ENCODE measurements at regions not wholly inside any gene's neighbourhood (a gene's known extent, or its start where the extent isn't known, plus 50 kb on each side); places are given as distances from the start of the nearest gene placed in this dataset.
A peak's percentile ranks its signal among the peaks of the same experiment; 100 is the strongest.
"Not testable (repeated sequence)": the region's sequence is repeated elsewhere in the genome, so short reads cannot be mapped to it uniquely, and the experiment has no call there.

DNA sequence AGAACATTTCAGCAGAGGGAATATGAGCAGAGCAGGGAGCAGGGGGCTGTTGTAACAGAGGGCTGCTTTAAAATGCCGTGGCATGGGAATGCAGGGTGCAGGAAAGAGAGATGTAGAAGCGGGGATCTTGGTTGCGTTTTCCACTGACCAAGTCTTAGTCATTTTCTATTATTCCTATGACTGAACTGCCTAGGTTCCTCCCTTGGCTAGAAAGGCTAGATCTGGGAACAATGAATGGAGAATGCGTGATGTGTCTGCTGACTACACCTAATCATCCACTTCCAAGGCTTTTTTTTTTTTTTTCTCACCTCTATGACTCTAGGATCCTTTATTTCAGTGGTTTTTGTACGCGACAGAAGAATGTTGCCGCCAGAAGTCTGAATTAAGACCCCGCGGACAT lies 607.4 kb upstream of the TBL1XR1 start:
- no peak for DNase-seq

GRCh38 chr3:177807150-177807875 lies 610.0 kb upstream of the TBL1XR1 start:
- DNase-seq, result no peak

GRCh38 chr3:177808928-177809478 lies 611.7 kb upstream of the TBL1XR1 start:
- not testable (repeated sequence) for DNase-seq

DNA sequence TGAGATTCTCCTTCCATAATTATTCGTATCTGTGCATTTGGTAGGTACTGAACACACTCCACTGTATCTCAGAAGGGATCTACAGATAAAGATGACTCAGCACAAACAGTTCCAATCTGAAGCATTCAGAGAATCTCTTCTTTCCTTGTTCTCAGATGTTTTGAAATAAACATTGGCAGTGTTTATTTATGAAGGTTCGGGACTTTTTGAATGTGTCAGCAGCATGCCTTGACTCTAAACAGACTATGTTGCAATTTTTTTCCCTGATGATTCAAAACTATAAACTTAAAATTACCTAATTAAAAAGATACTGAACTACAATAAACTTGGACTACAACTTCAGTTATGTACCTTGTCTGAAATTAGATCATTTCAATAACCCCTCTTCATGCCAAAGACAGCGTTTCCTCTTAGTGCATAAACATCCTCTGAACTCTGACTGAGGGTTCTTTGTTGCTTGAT lies 612.9 kb upstream of the TBL1XR1 start:
- DNase-seq, result no peak

- no peak for DNase-seq
These were observed 613.8 kb upstream of the TBL1XR1 start for GRCh38 chr3:177811112-177811511.

DNA sequence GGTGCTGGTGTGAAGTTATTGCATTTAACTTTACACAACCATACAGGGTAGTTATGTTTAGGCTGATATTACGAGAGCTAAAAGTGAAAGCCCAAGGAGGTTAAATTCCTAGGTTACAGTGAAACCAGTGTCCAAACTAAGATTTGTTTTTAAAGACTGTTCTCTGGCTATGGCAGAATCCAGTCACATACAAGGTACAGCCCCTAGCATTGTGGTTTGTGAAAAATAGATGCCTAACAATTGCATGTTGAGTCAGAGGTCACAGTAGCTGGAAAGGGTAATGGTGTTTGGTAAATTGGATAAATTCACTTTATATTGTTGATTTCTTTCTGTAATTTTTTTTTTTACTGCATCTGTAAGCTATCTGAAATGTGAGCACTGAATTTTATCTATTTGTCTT lies 614.6 kb upstream of the TBL1XR1 start:
- no peak for DNase-seq

DNA sequence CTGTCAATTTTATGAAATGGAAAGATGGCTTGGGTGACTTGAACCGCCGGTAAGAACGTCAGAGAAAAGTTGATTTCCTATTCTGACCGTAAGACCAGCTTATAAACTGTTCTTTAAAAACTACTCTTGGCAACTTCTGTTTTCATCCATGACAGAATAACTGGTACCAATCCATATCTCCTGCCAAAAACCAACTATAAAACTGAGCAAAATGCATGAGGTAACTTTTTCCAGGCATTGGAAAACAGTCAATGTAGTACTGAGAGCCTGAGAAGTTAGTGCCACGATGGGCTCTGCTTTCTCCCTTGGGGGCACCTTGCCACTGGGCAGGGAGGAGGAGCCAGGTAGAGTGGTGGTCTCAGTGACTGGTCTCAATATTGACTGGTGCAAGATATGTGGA lies 615.2 kb upstream of the TBL1XR1 start:
- no peak for DNase-seq

GRCh38 chr3:177813322-177813721 lies 616.0 kb upstream of the TBL1XR1 start:
- DNase-seq, result no peak

- DNase-seq, result no peak
These were observed 619.5 kb upstream of the TBL1XR1 start for GRCh38 chr3:177816667-177817208.

DNA sequence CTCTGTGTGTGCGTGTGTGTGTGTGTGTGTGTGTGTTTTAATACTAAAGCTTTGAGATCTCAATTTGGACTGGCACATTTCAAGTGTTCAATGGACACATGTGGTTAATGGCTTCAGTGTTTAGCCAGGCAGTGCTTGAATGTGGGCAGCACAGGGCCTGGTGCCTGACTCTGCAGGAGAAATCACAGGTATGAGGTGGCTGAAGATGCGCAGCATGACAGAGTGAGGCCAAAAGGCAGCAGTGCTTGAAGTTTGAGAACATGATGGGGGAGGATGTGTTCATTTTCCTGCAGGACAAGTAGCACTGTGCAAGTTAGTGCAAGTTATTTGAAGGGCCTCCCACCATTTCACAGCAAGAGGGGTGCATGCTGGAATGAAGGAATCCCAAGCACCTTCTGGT lies 620.5 kb upstream of the TBL1XR1 start:
- no peak for DNase-seq

DNA sequence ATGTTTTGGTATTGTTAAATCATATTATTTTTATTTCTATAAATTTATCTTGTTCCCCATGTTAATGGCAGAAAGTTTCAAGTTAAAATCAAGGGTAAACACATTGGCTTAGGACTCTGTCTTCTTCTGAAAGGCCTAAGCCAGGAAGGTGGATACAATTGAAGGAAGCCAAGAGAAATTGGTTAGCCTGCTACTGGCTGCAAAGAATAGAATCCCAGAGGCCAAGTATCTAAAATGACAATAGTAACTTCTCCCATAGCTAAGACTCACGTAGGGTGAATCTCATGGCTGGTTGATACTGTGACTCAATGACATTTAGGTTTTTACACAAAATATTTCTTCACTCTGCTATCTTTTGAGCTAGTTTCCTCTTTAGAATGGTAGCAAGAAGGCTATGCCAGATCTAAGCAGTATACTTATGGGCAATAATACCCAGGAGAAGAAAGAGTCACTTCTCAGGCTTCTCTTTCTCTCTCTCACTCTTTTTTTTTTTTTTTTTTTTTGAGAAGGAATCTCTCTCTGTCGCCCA lies 621.5 kb upstream of the TBL1XR1 start:
- DNase-seq, result no peak

GRCh38 chr3:177820683-177821316 lies 623.5 kb upstream of the TBL1XR1 start:
- DNase-seq, result peak; percentile 17

GRCh38 chr3:177822681-177823096 lies 625.4 kb upstream of the TBL1XR1 start:
- no peak for DNase-seq

DNA sequence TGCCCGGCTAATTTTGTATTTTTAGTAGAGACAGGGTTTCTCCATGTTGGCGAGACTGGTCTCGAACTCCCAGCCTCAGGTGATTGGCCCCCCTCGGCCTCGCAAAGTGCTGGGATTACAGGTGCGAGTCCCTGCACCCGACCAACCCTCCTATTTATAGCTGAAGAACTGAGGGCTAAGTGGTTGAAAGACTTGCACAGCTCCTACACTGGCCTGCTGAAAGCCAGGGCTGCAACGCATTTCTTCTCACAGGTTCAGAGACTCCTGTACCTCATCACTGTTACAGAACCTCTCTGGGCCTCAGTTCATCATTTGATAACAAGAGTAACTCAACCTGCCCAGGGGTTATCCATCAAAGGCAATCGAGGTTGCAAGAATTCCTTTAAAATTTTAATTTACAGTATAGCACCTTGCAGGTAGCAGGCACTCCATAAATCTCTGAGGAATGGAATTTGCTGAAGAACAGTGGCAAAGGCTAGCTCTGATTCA lies 626.5 kb upstream of the TBL1XR1 start:
- no peak for DNase-seq

DNA sequence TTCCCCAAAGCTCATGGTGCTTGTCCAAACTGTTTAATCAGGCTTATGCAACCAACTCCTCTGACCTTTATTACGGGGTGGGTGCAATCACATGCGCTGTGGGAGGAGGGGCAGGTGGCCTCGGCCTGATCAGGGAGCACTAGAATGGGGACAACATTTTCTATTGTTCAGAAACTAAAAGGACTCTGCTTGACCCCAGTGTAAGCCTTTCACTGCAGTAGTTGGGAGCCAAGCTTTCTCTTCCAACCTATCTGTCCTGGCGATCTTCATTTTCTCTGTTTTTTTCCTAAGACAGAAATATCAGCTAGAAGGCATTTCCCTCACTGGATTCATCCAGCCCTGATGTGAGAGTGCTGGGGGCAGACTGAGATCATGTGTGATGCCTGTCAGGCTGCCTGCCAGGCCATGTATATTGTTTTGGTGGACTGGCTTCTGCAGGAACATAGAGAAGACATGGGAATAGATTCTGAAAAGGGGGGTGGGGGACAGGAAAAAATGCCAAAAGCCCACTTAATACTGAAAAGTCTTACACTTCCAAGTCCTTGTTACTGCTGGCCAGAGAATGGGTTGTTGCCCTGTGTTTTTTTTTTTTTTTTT lies 627.0 kb upstream of the TBL1XR1 start:
- DNase-seq, result peak; percentile 69

DNA sequence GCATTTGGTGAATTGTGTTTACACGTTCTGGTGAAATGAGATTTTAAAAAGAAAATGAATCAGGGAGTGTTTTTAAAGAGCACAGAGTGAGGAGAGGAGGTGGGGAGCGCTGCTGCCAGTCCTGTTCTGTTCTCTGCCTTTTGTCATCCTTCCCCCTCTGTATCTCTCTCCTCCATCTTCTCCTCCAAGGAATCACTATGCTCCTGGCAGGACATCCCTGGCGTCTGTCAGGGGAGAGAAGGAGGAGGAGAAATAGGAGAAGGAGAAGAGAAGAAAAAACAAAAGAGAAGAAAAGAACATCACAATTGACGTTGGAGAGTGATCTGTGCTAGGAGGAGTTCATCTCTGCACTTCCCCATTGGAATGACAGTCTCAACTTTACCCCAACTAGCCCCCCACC lies 627.6 kb upstream of the TBL1XR1 start:
- DNase-seq, result no peak

DNA sequence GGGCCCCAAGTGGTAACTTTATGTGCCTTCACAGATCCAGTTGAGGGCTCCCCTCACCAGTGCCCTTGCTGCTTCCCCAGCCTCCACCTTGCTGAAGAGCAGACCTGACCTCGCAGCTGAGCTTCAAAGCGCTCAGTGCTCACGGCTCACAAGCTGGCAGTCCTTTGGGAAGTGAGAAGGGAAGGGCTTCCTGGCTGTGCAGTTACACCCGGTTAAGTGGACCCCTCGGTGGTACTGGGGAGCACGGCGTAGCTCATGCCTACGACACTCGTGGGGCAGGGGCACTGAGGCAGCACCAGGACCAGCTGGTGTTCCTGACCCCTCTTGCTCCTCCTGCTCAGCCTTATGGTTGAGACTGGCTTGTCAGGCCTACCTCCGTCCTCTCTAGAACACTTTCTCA lies 629.0 kb upstream of the TBL1XR1 start:
- no peak for DNase-seq

- no peak for DNase-seq
These were observed 630.4 kb upstream of the TBL1XR1 start for GRCh38 chr3:177827511-177828207.

GRCh38 chr3:177828208-177828565 lies 630.9 kb upstream of the TBL1XR1 start:
- no peak for DNase-seq

DNA sequence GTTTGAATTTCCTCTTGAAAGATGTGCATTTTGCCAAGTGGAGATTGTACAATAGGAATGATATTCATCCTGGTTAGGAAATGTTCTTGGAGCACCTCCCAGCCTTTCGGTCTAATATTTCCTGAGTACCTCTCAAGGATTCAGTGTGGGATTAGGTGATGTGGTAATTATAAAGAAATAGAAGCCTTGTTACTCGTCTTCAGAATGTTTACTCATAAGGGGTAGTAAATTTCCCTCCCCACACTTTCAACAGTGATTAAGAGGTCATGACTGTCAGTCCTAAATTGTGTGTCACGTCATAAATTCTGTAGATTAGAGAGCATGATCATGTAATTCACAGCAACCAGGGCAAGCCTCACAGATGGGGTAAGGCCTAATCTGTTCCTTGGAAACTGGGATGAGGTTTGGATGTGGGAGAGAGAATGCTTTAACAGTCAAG lies 633.1 kb upstream of the TBL1XR1 start:
- DNase-seq, result no peak

- DNase-seq, result no peak
These were observed 634.1 kb upstream of the TBL1XR1 start for GRCh38 chr3:177831361-177831760.

DNA sequence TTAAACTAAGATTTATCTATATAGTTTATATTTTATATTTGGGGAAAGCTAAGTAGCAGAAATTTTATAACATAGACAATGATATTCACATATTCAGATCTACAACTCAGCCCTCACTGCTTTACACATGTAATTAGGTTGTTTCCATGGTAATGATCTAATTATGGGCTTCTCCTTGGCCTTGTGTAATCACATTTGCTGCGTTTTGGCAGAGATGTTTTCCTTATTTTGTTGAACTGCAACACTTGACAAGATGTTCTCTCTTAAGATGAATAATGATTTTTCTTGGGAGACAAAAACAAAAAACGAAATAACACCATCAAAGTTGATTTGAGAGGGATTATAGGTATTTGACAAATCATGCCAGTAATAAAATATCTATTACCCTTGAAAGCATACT lies 635.6 kb upstream of the TBL1XR1 start:
- DNase-seq, result no peak

DNA sequence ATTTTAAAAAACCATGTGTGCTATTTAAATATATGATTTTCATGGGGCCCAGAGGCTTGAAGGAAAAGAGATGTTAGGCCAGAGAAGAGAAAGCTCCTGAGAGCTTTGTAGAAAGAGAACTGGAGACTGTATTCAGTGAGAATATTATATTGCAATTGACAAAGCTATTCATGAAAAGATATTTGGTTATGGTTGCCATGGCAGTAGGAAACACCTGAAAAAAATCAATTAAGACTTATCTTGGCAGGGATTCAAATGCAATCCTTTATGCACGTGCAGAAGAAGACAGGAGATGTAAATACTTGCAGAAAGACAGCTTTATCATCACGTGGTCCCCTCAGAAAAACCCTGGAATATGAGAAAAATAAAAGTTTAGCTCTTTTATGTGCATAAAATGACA lies 636.0 kb upstream of the TBL1XR1 start:
- DNase-seq, result no peak

Data from retina (tissue), 1 donor.